HL-60 (cell line): ENCODE measurements at regions not wholly inside any gene's neighbourhood (a gene's known extent, or its start where the extent isn't known, plus 50 kb on each side); places are given as distances from the start of the nearest gene placed in this dataset.

Experiments used
- CTCF ChIP-seq: IDR thresholded peaks from one replicate; pipeline ENCODE4 v1.5.1; 2011; ENCODE audit warnings: low read length, control low read depth, inconsistent platforms; ENCODE audit not compliant: insufficient read depth
- POLR2AphosphoS5 ChIP-seq: IDR thresholded peaks from 2 replicates; pipeline ENCODE4 v1.6.1; 2012; ENCODE audit warnings: low read depth
- SPI1 ChIP-seq: IDR thresholded peaks from 2 replicates; pipeline ENCODE4 v1.6.1; 2012; ENCODE audit warnings: low read depth, mild to moderate bottlenecking, borderline replicate concordance

DNA sequence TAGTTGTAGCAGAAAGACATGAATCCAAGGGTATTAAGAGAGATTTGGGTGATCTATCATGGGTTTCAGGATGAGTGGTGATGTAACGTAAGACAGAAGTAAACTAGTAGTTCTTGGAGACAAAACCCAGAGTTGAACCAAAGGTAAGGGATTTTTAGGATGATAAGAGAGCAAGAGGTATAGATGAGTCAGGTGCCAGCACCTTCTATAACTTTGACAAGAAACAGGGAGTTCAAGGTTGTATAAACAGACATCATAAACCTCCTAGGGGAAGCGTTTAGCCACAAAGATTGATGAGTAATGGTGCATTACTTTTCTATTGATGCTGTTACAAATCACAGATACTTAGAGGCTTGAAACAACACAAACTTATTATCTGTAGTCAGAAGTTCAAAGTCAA is 447.3 kb upstream of the ARHGEF26 start:
- TF ChIP-seq CTCF = no peak
- no peak for TF ChIP-seq SPI1
- no peak for TF ChIP-seq POLR2AphosphoS5
